HepG2 (cell line): ENCODE measurements at regions not wholly inside any gene's neighbourhood (a gene's known extent, or its start where the extent isn't known, plus 50 kb on each side); places are given as distances from the start of the nearest gene placed in this dataset.

Experiments used
- EHMT2 ChIP-seq: fragments of 200-600 bp; sonication (generic); IDR thresholded peaks from 2 replicates; pipeline ENCODE4 v1.7.0; 2017; ENCODE audit warnings: antibody characterized with exemption, low read depth, low read length, borderline replicate concordance
- FOXA3 ChIP-seq: IDR thresholded peaks from 2 replicates; pipeline ENCODE4 v1.6.1; 2016; ENCODE audit warnings: missing genetic modification reagents, missing compliant biosample characterization
- FOXM1 ChIP-seq: sonication (generic); formaldehyde crosslinking; IDR thresholded peaks from 2 replicates; pipeline ENCODE4 v1.5.0; 2020; ENCODE audit warnings: missing genetic modification reagents
- HOXA5 ChIP-seq: sonication (generic); formaldehyde crosslinking; IDR thresholded peaks from 2 replicates; pipeline ENCODE4 v1.4.0; 2020; ENCODE audit warnings: missing genetic modification reagents
- KLF16 ChIP-seq, 2 experiments: sonication (generic) in 1 of 2; formaldehyde crosslinking in 1 of 2; IDR thresholded peaks; 2 replicates each; pipeline versions ENCODE4 v1.6.1 to v1.8.0; 2016 to 2023; ENCODE audit warnings: missing genetic modification reagents in 2 of 2, missing compliant biosample characterization in 1 of 2
- MAFG ChIP-seq: sonication (generic); formaldehyde crosslinking; IDR thresholded peaks from 2 replicates; pipeline ENCODE4 v1.5.1; 2020; ENCODE audit warnings: mild to moderate bottlenecking, missing genetic modification reagents
- MLXIP ChIP-seq: sonication (generic); formaldehyde crosslinking; IDR thresholded peaks from 2 replicates; pipeline ENCODE4 v1.9.0; 2021; ENCODE audit warnings: missing genetic modification reagents, borderline replicate concordance
- POLR2A ChIP-seq, 2 experiments: IDR thresholded peaks; 2 replicates each; pipeline ENCODE4 v1.6.1; 2011; ENCODE audit warnings: low read depth in 2 of 2, low read length in 2 of 2, mild to moderate bottlenecking in 1 of 2, moderate library complexity in 1 of 2; ENCODE audit not compliant: insufficient read depth in 1 of 2
- SMAD3 ChIP-seq: sonication (generic); formaldehyde crosslinking; IDR thresholded peaks from 2 replicates; pipeline ENCODE4 v1.4.0; 2020; ENCODE audit warnings: missing genetic modification reagents
- SP1 ChIP-seq, 2 experiments: fragments of 450-650 bp in 1 of 2; sonication (generic) in 1 of 2; formaldehyde crosslinking in 1 of 2; IDR thresholded peaks; 2 replicates each; pipeline versions ENCODE4 v1.4.0 to v1.6.1; 2016 to 2020; ENCODE audit warnings: missing genetic modification reagents in 1 of 2

GRCh38 chr14:85463512-85463911 lies 66.4 kb upstream of the FLRT2 start:
- TF ChIP-seq MLXIP (no peak), HOXA5 (CRISPR knock-in tag) (no peak), POLR2A (IDR thresholded peaks at IDR 0.05; ENCODE audit: insufficient read depth in 1 of 2, low read depth in 2 of 2, low read length in 2 of 2) (no peak), MAFG (CRISPR knock-in tag) (no peak), EHMT2 (no peak), KLF16 (CRISPR knock-in tag; IDR thresholded peaks at IDR 0.05) (no peak), FOXA3 (no peak), SP1 (IDR thresholded peaks at IDR 0.05) (no peak), SP1 (CRISPR knock-in tag; IDR thresholded peaks at IDR 0.05) (no peak), FOXM1 (CRISPR knock-in tag) (no peak), SMAD3 (CRISPR knock-in tag) (no peak)
